HL-60 (cell line): ENCODE measurements at regions not wholly inside any gene's neighbourhood (a gene's known extent, or its start where the extent isn't known, plus 50 kb on each side); places are given as distances from the start of the nearest gene placed in this dataset.

ENCODE experiments used
- DNase-seq, 2 experiments: peaks; one replicate each; pipeline ENCODE4 v3.0.0-alpha.2; 2010 to 2020; ENCODE audit warnings: low read depth in 1 of 2, low spot score in 1 of 2
- H3K27ac ChIP-seq: fragments of 250-450 bp; sonication (Bioruptor Pico); replicated peaks from 2 replicates; pipeline ENCODE4 v1.5.1; 2020; ENCODE audit warnings: mild to moderate bottlenecking, moderate library complexity
- H3K27me3 ChIP-seq: fragments of 250-450 bp; sonication (Bioruptor Pico); 2 replicates; pipeline ENCODE4 v1.5.1; 2021; ENCODE audit warnings: mild to moderate bottlenecking, moderate library complexity; ENCODE audit not compliant: insufficient read depth, poor library complexity, severe bottlenecking
- H3K4me3 ChIP-seq: replicated peaks from 2 replicates; pipeline ENCODE4 v1.5.1; 2011; ENCODE audit warnings: mild to moderate bottlenecking, control low read depth, low read length; ENCODE audit not compliant: insufficient read depth
- CTCF ChIP-seq: IDR thresholded peaks from one replicate; pipeline ENCODE4 v1.5.1; 2011; ENCODE audit warnings: low read length, control low read depth, inconsistent platforms; ENCODE audit not compliant: insufficient read depth
- GABPA ChIP-seq: IDR thresholded peaks from 2 replicates; pipeline ENCODE4 v1.6.1; 2012; ENCODE audit warnings: low read depth
- POLR2AphosphoS5 ChIP-seq: IDR thresholded peaks from 2 replicates; pipeline ENCODE4 v1.6.1; 2012; ENCODE audit warnings: low read depth
- SPI1 ChIP-seq: IDR thresholded peaks from 2 replicates; pipeline ENCODE4 v1.6.1; 2012; ENCODE audit warnings: low read depth, mild to moderate bottlenecking, borderline replicate concordance
- TF ChIP-seq, protein P1 (sequence below): IDR thresholded peaks from 2 replicates; pipeline ENCODE4 v1.6.1; 2012; ENCODE audit warnings: low read depth; ENCODE audit not compliant: insufficient replicate concordance

DNA sequence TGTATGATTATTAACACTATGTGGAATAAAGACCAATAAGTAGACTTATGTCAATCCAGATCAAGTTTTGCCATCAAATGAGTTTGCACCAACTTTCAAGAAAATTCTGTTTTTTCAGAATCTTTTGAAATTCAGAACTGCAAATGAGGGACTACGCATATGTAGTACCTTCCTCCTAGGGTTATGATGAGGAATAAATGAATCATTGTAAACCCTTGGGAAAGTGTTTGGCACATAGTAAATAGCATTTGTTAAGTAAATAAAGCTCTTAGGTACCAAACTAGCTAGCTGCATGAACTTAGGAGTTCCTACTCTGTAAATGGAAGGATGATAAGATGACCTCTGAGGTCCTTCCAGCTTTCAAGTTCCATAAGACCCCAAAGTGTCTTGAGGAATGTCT is 242.6 kb upstream of the SETMAR start:
- no peaks in the 10 kb centered on the region for H3K27me3 ChIP-seq
- TF ChIP-seq POLR2AphosphoS5: no peak
- TF ChIP-seq, protein P1, sequence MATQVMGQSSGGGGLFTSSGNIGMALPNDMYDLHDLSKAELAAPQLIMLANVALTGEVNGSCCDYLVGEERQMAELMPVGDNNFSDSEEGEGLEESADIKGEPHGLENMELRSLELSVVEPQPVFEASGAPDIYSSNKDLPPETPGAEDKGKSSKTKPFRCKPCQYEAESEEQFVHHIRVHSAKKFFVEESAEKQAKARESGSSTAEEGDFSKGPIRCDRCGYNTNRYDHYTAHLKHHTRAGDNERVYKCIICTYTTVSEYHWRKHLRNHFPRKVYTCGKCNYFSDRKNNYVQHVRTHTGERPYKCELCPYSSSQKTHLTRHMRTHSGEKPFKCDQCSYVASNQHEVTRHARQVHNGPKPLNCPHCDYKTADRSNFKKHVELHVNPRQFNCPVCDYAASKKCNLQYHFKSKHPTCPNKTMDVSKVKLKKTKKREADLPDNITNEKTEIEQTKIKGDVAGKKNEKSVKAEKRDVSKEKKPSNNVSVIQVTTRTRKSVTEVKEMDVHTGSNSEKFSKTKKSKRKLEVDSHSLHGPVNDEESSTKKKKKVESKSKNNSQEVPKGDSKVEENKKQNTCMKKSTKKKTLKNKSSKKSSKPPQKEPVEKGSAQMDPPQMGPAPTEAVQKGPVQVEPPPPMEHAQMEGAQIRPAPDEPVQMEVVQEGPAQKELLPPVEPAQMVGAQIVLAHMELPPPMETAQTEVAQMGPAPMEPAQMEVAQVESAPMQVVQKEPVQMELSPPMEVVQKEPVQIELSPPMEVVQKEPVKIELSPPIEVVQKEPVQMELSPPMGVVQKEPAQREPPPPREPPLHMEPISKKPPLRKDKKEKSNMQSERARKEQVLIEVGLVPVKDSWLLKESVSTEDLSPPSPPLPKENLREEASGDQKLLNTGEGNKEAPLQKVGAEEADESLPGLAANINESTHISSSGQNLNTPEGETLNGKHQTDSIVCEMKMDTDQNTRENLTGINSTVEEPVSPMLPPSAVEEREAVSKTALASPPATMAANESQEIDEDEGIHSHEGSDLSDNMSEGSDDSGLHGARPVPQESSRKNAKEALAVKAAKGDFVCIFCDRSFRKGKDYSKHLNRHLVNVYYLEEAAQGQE: no peak
- no peak for TF ChIP-seq GABPA
- no peak for TF ChIP-seq SPI1
- no peak for TF ChIP-seq CTCF
- DNase-seq: no peak

DNA sequence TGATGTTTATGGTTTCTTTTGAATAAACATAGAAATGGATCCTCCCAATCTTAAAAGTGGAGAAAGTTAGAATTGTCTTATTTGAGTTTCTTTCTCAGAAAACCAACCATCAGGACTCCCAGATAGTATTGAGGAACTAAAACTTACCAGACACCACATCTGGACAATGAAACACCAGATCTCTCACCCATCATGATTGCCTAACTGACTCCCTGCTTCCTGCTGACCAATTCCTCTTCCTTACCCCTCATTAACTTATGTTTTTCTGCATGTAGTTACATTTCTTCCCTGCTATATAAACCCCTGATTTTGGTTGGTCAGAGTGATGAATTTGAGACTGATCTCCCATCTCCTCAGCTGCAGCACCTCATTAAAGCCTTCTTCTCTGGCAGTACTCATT is 242.0 kb upstream of the SETMAR start:
- Histone ChIP-seq H3K27ac (no peak overlapping the region), H3K4me3 (no peak overlapping the region), H3K27me3 (no peaks in the 10 kb centered on the region)
- no peak for TF ChIP-seq CTCF
- TF ChIP-seq POLR2AphosphoS5: peak; percentile 28; the same call in 1 of the 2 replicates
- peak; percentile 59; the same call in 1 of the 2 replicates for TF ChIP-seq SPI1
- TF ChIP-seq GABPA: no peak
- TF ChIP-seq, protein P1: no peak
- DNase-seq: peak; percentile 13 to 55

More for the DNA sequence above, 242.6 kb upstream of the SETMAR start:
- H3K27ac ChIP-seq: no peak overlapping the region
- H3K4me3 ChIP-seq: no peak overlapping the region

GRCh38 chr3:4061783-4062360 is 241.3 kb upstream of the SETMAR start:
- Histone ChIP-seq H3K27me3 (no peaks in the 10 kb centered on the region), H3K4me3 (no peak overlapping the region), H3K27ac (no peak overlapping the region)
- TF ChIP-seq GABPA (no peak), CTCF (no peak), SPI1 (no peak), POLR2AphosphoS5 (no peak)
- TF ChIP-seq, protein P1: no peak
- no peak for DNase-seq
